ENCODE measurements at regions not wholly inside any gene's neighbourhood (a gene's known extent, or its start where the extent isn't known, plus 50 kb on each side); places are given as distances from the start of the nearest gene placed in this dataset.

DNA sequence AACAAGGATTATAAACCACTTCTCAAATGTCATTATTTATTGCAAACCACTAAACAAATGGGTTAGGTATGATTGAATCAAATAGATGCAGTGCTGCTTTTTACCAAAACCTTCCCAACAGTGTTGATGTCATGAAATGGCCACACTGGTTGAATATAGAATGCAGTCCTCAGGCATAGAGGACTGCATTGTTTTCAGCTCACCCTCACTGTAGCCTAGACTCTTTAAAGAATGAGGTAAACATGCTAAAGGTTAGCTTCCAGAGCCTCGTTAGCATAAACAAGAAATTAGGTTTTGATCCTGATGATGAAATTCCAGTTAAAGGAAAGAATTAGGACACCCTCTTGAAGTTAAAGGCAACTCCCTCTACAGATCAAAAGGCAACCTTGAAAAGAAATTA lies 224.3 kb downstream of the ALDH8A1 start:
- TF ChIP-seq RNF2 (IDR thresholded peaks at IDR 0.05; ENCODE audit: borderline replicate concordance, low read depth, low read length, missing control alignments, poor library complexity, severe bottlenecking) (no peak), SAP30 (IDR thresholded peaks at IDR 0.05; ENCODE audit: insufficient read depth, insufficient replicate concordance, low read length) (no peak), TAF1 (IDR thresholded peaks at IDR 0.05; ENCODE audit: low read depth, low read length) (no peak), EP300 (IDR thresholded peaks at IDR 0.05; ENCODE audit: borderline replicate concordance in 1 of 2, low read depth in 2 of 2, low read length in 2 of 2) (no peak), POLR2AphosphoS5 (IDR thresholded peaks at IDR 0.05; ENCODE audit: low read depth, low read length) (no peak), RXRA (IDR thresholded peaks at IDR 0.05; ENCODE audit: insufficient read depth, low read depth, low read length) (no peak), SP1 (IDR thresholded peaks at IDR 0.05; ENCODE audit: low read depth, low read length) (no peak)
- TF ChIP-seq, protein P1, sequence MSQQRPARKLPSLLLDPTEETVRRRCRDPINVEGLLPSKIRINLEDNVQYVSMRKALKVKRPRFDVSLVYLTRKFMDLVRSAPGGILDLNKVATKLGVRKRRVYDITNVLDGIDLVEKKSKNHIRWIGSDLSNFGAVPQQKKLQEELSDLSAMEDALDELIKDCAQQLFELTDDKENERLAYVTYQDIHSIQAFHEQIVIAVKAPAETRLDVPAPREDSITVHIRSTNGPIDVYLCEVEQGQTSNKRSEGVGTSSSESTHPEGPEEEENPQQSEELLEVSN (IDR thresholded peaks at IDR 0.05), result no peak
- TF ChIP-seq, protein P2, sequence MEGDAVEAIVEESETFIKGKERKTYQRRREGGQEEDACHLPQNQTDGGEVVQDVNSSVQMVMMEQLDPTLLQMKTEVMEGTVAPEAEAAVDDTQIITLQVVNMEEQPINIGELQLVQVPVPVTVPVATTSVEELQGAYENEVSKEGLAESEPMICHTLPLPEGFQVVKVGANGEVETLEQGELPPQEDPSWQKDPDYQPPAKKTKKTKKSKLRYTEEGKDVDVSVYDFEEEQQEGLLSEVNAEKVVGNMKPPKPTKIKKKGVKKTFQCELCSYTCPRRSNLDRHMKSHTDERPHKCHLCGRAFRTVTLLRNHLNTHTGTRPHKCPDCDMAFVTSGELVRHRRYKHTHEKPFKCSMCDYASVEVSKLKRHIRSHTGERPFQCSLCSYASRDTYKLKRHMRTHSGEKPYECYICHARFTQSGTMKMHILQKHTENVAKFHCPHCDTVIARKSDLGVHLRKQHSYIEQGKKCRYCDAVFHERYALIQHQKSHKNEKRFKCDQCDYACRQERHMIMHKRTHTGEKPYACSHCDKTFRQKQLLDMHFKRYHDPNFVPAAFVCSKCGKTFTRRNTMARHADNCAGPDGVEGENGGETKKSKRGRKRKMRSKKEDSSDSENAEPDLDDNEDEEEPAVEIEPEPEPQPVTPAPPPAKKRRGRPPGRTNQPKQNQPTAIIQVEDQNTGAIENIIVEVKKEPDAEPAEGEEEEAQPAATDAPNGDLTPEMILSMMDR (IDR thresholded peaks at IDR 0.05; ENCODE audit: control extremely low read depth in 1 of 3, insufficient read depth in 1 of 3, low read depth in 1 of 3, low read length in 3 of 3), result no peak
